OCI-LY7 (cell line): ENCODE measurements at regions not wholly inside any gene's neighbourhood (a gene's known extent, or its start where the extent isn't known, plus 50 kb on each side); places are given as distances from the start of the nearest gene placed in this dataset.
"Not testable (repeated sequence)": the region's sequence is repeated elsewhere in the genome, so short reads cannot be mapped to it uniquely, and the experiment has no call there.

Source experiments
- EZH2phosphoT487 ChIP-seq: fragments of 200-600 bp; sonication (generic); IDR thresholded peaks from 2 replicates; pipeline ENCODE4 v1.6.1; 2018; ENCODE audit warnings: low read depth, borderline replicate concordance, mild to moderate bottlenecking, mixed run types, antibody characterized with exemption, low read length, moderate library complexity, mixed read lengths
- TF ChIP-seq, protein P1 (sequence below): fragments of 200-600 bp; sonication (generic); conservative IDR thresholded peaks from 2 replicates; pipeline ENCODE4 v1.5.1; 2014; ENCODE audit warnings: mild to moderate bottlenecking, antibody characterized with exemption, low read length, moderate library complexity, mixed read lengths

GRCh38 chr18:10179326-10179725 is 265.5 kb downstream of the VAPA start:
- TF ChIP-seq, protein P1, sequence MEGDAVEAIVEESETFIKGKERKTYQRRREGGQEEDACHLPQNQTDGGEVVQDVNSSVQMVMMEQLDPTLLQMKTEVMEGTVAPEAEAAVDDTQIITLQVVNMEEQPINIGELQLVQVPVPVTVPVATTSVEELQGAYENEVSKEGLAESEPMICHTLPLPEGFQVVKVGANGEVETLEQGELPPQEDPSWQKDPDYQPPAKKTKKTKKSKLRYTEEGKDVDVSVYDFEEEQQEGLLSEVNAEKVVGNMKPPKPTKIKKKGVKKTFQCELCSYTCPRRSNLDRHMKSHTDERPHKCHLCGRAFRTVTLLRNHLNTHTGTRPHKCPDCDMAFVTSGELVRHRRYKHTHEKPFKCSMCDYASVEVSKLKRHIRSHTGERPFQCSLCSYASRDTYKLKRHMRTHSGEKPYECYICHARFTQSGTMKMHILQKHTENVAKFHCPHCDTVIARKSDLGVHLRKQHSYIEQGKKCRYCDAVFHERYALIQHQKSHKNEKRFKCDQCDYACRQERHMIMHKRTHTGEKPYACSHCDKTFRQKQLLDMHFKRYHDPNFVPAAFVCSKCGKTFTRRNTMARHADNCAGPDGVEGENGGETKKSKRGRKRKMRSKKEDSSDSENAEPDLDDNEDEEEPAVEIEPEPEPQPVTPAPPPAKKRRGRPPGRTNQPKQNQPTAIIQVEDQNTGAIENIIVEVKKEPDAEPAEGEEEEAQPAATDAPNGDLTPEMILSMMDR = not testable (repeated sequence)
- not testable (repeated sequence) for TF ChIP-seq EZH2phosphoT487
